HCT116 (cell line): ENCODE measurements at regions not wholly inside any gene's neighbourhood (a gene's known extent, or its start where the extent isn't known, plus 50 kb on each side); places are given as distances from the start of the nearest gene placed in this dataset.

Source experiments
- ATAC-seq: fragments of 200-7000 bp; cut with Tn5 transposase; 2 replicates; pipeline ENCODE4 v1.9.1; 2020; ENCODE audit warnings: mild to moderate bottlenecking, moderate library complexity
- BruUV-seq: library from RNA; stranded (reverse); fragments of 400-500 nt; replicated peaks from 2 replicates; lab custom pipeline; 2021; lab: Mats Ljungman, UMichigan
- CTCF ChIA-PET: fragments of 300-600 bp; sonication (Branson Sonifier 250); formaldehyde crosslinking; loops from one replicate; lab custom pipeline; 2021; ENCODE audit warnings: antibody characterized with exemption; lab: Charles Lee
- POLR2A ChIA-PET: fragments of 300-600, 350-600 bp; sonication (Branson Sonifier 250); formaldehyde crosslinking; loops from one replicate; lab custom pipeline; 2021; ENCODE audit warnings: antibody characterized with exemption; lab: Charles Lee
- RAD21 ChIA-PET, 2 experiments: fragments of 300-600 bp; sonication (Branson Sonifier 250); formaldehyde crosslinking; loops; one replicate each; lab custom pipeline; 2023; ENCODE audit warnings: low total read pairs in 2 of 2; ENCODE audit not compliant: uncharacterized antibody in 2 of 2, unreplicated experiment in 2 of 2, low non-redundant PET in 1 of 2; lab: Charles Lee
- DNase-seq: peaks from one replicate; pipeline ENCODE4 v3.0.0-alpha.2; 2010; ENCODE audit warnings: low read depth, low spot score
- H2AFZ ChIP-seq: fragments of 200-600 bp; shearing (Covaris generic), sonication (generic); 2 replicates; pipeline ENCODE4 v1.6.1; 2017; ENCODE audit warnings: low read depth, mixed run types, mixed read lengths, antibody characterized with exemption, low read length; ENCODE audit not compliant: poor library complexity, severe bottlenecking
- H3K27ac ChIP-seq: 2 replicates; pipeline ENCODE4 v1.5.1; 2012; ENCODE audit warnings: low read depth, low read length
- H3K27me3 ChIP-seq: fragments of 200-600 bp; sonication (generic); 2 replicates; pipeline ENCODE4 v1.6.1; 2016; ENCODE audit warnings: mixed run types, low read length, mixed read lengths; ENCODE audit not compliant: insufficient read depth
- H3K36me3 ChIP-seq, 2 experiments: fragments of 200-500 bp in 1 of 2; fragments of 200-600 bp in 1 of 2; sonication (Bioruptor generic) in 1 of 2; sonication (generic) in 1 of 2; 2 replicates each; pipeline versions ENCODE4 v1.5.1 to v1.6.1; 2014 to 2016; ENCODE audit warnings: low read length in 2 of 2, inconsistent platforms in 1 of 2, mixed read lengths in 1 of 2, mixed run types in 1 of 2; ENCODE audit not compliant: insufficient read depth in 2 of 2, control insufficient read depth in 1 of 2
- H3K4me1 ChIP-seq, 2 experiments: fragments of 200-600 bp in 1 of 2; sonication (generic) in 1 of 2; 2 replicates each; pipeline versions ENCODE4 v1.5.1 to v1.6.1; 2012 to 2017; ENCODE audit warnings: low read length in 2 of 2, inconsistent platforms in 1 of 2, mild to moderate bottlenecking in 1 of 2, mixed read lengths in 1 of 2, mixed run types in 1 of 2, moderate library complexity in 1 of 2; ENCODE audit not compliant: insufficient read depth in 2 of 2, control insufficient read depth in 1 of 2
- H3K4me2 ChIP-seq: fragments of 200-600 bp; sonication (generic); 2 replicates; pipeline ENCODE4 v1.6.1; 2017; ENCODE audit warnings: mixed run types, low read length, mixed read lengths
- H3K4me3 ChIP-seq, 2 experiments: fragments of 200-600 bp in 1 of 2; sonication (generic) in 1 of 2; replicated peaks in 1 of 2; 2 replicates each; pipeline ENCODE4 v1.5.1; 2011 to 2016; ENCODE audit warnings: low read length in 2 of 2, control low read depth in 1 of 2, low read depth in 1 of 2, mild to moderate bottlenecking in 1 of 2, mixed read lengths in 1 of 2, mixed run types in 1 of 2
- H3K79me2 ChIP-seq: fragments of 200-600 bp; sonication (generic); 2 replicates; pipeline ENCODE4 v1.6.1; 2017; ENCODE audit warnings: mild to moderate bottlenecking, mixed run types, low read length, moderate library complexity, mixed read lengths; ENCODE audit not compliant: insufficient read depth
- H3K9ac ChIP-seq: fragments of 200-600 bp; sonication (generic); 2 replicates; pipeline ENCODE4 v1.6.1; 2016; ENCODE audit warnings: low read length, mixed read lengths
- H3K9me2 ChIP-seq: fragments of 200-600 bp; sonication (generic), shearing (Covaris generic); 2 replicates; pipeline ENCODE4 v1.6.1; 2017; ENCODE audit warnings: mixed run types, mild to moderate bottlenecking, moderate library complexity; ENCODE audit not compliant: insufficient read depth
- H3K9me3 ChIP-seq, 2 experiments: fragments of 200-500 bp in 1 of 2; fragments of 200-600 bp in 1 of 2; sonication (Bioruptor generic) in 1 of 2; sonication (generic) in 1 of 2; 2 replicates each; pipeline ENCODE4 v1.6.1; 2014 to 2017; ENCODE audit warnings: low read length in 2 of 2, mixed read lengths in 2 of 2, inconsistent platforms in 1 of 2, low read depth in 1 of 2, mild to moderate bottlenecking in 1 of 2, mixed run types in 1 of 2, moderate library complexity in 1 of 2; ENCODE audit not compliant: control insufficient read depth in 1 of 2, insufficient read depth in 1 of 2
- H4K20me1 ChIP-seq: fragments of 200-600 bp; sonication (generic), shearing (Covaris generic); 2 replicates; pipeline ENCODE4 v1.6.1; 2017; ENCODE audit warnings: mixed run types, mild to moderate bottlenecking, moderate library complexity; ENCODE audit not compliant: insufficient read depth
- CBX3 ChIP-seq: IDR thresholded peaks from 2 replicates; pipeline ENCODE4 v1.6.1; 2012; ENCODE audit warnings: low read depth
- CEBPB ChIP-seq: IDR thresholded peaks from 2 replicates; pipeline ENCODE4 v1.6.1; 2012; ENCODE audit warnings: low read depth
- EZH2 ChIP-seq: fragments of 200-600 bp; sonication (generic); IDR thresholded peaks from 2 replicates; pipeline ENCODE4 v1.6.1; 2017; ENCODE audit warnings: antibody characterized with exemption, mixed run types
- EZH2phosphoT487 ChIP-seq: fragments of 200-600 bp; IDR thresholded peaks from 2 replicates; pipeline ENCODE4 v1.6.1; 2018; ENCODE audit warnings: antibody characterized with exemption, borderline replicate concordance
- FOSL1 ChIP-seq: IDR thresholded peaks from 2 replicates; pipeline ENCODE4 v1.6.1; 2012; ENCODE audit warnings: low read depth
- JUND ChIP-seq: IDR thresholded peaks from 2 replicates; pipeline ENCODE4 v1.6.1; 2012
- POLR2A ChIP-seq: IDR thresholded peaks from 2 replicates; pipeline ENCODE4 v1.7.0; 2011; ENCODE audit warnings: borderline replicate concordance; ENCODE audit not compliant: insufficient read depth, insufficient read length; ENCODE audit errors: extremely low read depth
- SIN3A ChIP-seq: IDR thresholded peaks from 2 replicates; pipeline ENCODE4 v1.6.1; 2012; ENCODE audit warnings: low read depth
- SRF ChIP-seq: IDR thresholded peaks from 2 replicates; pipeline ENCODE4 v1.6.1; 2012; ENCODE audit warnings: low read depth
- ZFX ChIP-seq: fragments of 450-650 bp; IDR thresholded peaks from 2 replicates; pipeline ENCODE4 v1.6.1; 2017
- intact Hi-C: fragments of 100-400 bp; cut with micrococcal nuclease; formaldehyde crosslinking; loops from 2 replicates; pipeline ENCODE4 v1.10.0; 2022
- TF ChIP-seq, protein P1 (sequence below), 3 experiments: fragments of 200-600 bp in 1 of 3; sonication (generic) in 1 of 3; IDR thresholded peaks in 2 of 3; conservative IDR thresholded peaks in 1 of 3; 2 replicates each; pipeline ENCODE4 v1.5.1; 2012 to 2017; ENCODE audit warnings: low read depth in 2 of 3, low read length in 2 of 3, antibody characterized with exemption in 1 of 3, borderline replicate concordance in 1 of 3, control low read depth in 1 of 3, mild to moderate bottlenecking in 1 of 3, mixed read lengths in 1 of 3, mixed run types in 1 of 3, moderate library complexity in 1 of 3; ENCODE audit not compliant: insufficient read depth in 1 of 3
- TF ChIP-seq, protein P2 (sequence below): IDR thresholded peaks from 2 replicates; pipeline ENCODE4 v1.6.1; 2012
- TF ChIP-seq, protein P3 (sequence below): IDR thresholded peaks from 2 replicates; pipeline ENCODE4 v1.6.1; 2012; ENCODE audit warnings: low read depth

- ATAC-seq (no peak), DNase-seq (no peak)
- CTCF ChIA-PET = no interaction called here
- Histone ChIP-seq H3K36me3 (no peaks in the 10 kb centered on the region), H3K9ac (no peak overlapping the region), H3K9me3 (no peaks in the 10 kb centered on the region), H3K9me2 (no peaks in the 10 kb centered on the region), H3K27me3 (no peaks in the 10 kb centered on the region), H3K27ac (no peak overlapping the region), H3K79me2 (no peaks in the 10 kb centered on the region), H3K4me1 (no peaks in the 10 kb centered on the region), H4K20me1 (no peaks in the 10 kb centered on the region), H3K4me3 (no peak overlapping the region), H2AFZ (no peak overlapping the region), H3K4me2 (no peak overlapping the region)
- POLR2A ChIA-PET = no interaction called here
- no TSS peak for BruUV-seq
- RAD21 ChIA-PET = no interaction called here
- intact Hi-C loops = no loop called here
- TF ChIP-seq FOSL1 (no peak), SIN3A (no peak), CEBPB (no peak), EZH2phosphoT487 (no peak), CBX3 (no peak), JUND (no peak), SRF (no peak), ZFX (no peak), POLR2A (no peak)
- TF ChIP-seq, protein P1, sequence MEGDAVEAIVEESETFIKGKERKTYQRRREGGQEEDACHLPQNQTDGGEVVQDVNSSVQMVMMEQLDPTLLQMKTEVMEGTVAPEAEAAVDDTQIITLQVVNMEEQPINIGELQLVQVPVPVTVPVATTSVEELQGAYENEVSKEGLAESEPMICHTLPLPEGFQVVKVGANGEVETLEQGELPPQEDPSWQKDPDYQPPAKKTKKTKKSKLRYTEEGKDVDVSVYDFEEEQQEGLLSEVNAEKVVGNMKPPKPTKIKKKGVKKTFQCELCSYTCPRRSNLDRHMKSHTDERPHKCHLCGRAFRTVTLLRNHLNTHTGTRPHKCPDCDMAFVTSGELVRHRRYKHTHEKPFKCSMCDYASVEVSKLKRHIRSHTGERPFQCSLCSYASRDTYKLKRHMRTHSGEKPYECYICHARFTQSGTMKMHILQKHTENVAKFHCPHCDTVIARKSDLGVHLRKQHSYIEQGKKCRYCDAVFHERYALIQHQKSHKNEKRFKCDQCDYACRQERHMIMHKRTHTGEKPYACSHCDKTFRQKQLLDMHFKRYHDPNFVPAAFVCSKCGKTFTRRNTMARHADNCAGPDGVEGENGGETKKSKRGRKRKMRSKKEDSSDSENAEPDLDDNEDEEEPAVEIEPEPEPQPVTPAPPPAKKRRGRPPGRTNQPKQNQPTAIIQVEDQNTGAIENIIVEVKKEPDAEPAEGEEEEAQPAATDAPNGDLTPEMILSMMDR (IDR thresholded peaks at IDR 0.05 in 2 of 3, conservative IDR thresholded peaks at IDR 0.05 in 1 of 3; ENCODE audit: borderline replicate concordance in 1 of 3, insufficient read depth in 1 of 3, low read depth in 2 of 3, low read length in 2 of 3) = no peak
- TF ChIP-seq, protein P2, sequence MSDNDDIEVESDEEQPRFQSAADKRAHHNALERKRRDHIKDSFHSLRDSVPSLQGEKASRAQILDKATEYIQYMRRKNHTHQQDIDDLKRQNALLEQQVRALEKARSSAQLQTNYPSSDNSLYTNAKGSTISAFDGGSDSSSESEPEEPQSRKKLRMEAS = no peak
Measured at GRCh38 chr2:154614906-154615305, 83.6 kb upstream of the KCNJ3 start.

- ATAC-seq (no peak), DNase-seq (no peak)
- Histone ChIP-seq H4K20me1 (no peaks in the 10 kb centered on the region), H3K4me2 (no peak overlapping the region), H3K79me2 (no peaks in the 10 kb centered on the region), H2AFZ (no peak overlapping the region), H3K9me3 (no peaks in the 10 kb centered on the region), H3K27ac (no peak overlapping the region), H3K36me3 (no peaks in the 10 kb centered on the region), H3K9me2 (no peaks in the 10 kb centered on the region), H3K4me1 (no peaks in the 10 kb centered on the region)
- intact Hi-C loops = no loop called here
- POLR2A ChIA-PET = no interaction called here
- CTCF ChIA-PET = no interaction called here
- BruUV-seq = no TSS peak
- TF ChIP-seq EZH2 = no peak
- TF ChIP-seq, protein P3, sequence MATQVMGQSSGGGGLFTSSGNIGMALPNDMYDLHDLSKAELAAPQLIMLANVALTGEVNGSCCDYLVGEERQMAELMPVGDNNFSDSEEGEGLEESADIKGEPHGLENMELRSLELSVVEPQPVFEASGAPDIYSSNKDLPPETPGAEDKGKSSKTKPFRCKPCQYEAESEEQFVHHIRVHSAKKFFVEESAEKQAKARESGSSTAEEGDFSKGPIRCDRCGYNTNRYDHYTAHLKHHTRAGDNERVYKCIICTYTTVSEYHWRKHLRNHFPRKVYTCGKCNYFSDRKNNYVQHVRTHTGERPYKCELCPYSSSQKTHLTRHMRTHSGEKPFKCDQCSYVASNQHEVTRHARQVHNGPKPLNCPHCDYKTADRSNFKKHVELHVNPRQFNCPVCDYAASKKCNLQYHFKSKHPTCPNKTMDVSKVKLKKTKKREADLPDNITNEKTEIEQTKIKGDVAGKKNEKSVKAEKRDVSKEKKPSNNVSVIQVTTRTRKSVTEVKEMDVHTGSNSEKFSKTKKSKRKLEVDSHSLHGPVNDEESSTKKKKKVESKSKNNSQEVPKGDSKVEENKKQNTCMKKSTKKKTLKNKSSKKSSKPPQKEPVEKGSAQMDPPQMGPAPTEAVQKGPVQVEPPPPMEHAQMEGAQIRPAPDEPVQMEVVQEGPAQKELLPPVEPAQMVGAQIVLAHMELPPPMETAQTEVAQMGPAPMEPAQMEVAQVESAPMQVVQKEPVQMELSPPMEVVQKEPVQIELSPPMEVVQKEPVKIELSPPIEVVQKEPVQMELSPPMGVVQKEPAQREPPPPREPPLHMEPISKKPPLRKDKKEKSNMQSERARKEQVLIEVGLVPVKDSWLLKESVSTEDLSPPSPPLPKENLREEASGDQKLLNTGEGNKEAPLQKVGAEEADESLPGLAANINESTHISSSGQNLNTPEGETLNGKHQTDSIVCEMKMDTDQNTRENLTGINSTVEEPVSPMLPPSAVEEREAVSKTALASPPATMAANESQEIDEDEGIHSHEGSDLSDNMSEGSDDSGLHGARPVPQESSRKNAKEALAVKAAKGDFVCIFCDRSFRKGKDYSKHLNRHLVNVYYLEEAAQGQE = no peak
- TF ChIP-seq, all 23 proteins: peak for 0
- no peak overlapping the region for H3K4me3 ChIP-seq
- H3K27me3 ChIP-seq = no peaks in the 10 kb centered on the region
- RAD21 ChIA-PET = no interaction called here
- H3K9ac ChIP-seq = no peak overlapping the region
Measured at GRCh38 chr2:154616659-154617058, 81.8 kb upstream of the KCNJ3 start.
